ENCODE measurements at regions not wholly inside any gene's neighbourhood (a gene's known extent, or its start where the extent isn't known, plus 50 kb on each side); places are given as distances from the start of the nearest gene placed in this dataset.

DNA sequence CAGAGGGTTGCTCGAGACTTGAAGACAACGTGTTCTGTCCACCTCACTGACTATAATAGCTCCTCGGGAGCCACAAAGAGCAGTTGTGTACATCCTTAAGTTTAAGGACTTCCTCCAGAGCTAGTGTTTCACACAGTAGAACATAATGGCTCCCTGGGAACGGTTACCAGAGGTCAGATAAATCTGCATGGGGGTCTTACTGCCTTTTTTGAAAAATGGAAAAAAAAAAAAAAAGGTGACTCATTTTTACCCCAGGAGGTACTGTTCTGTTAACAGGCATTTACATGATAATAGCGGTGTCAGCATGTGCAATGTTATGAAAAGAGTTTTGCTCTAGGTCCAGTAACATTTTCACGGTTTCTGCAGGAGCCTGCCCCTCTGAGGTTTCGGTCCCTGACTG lies 498.9 kb upstream of the WWC1 start:
- 87% methylated on average over 4 of the region's 7 CpGs for WGBS (ENCODE audit: insufficient coverage)
- H4K20me1 ChIP-seq (ENCODE audit: control insufficient read depth, insufficient read depth, low read length, poor library complexity, severe bottlenecking): no peaks in the 10 kb centered on the region
- H3K9ac ChIP-seq (ENCODE audit: low read length): no peak overlapping the region
- no peak overlapping the region for H3K27ac Mint-ChIP-seq
- no peaks in the 10 kb centered on the region for H3K9me3 ChIP-seq (ENCODE audit: control extremely low read depth in 1 of 3, control insufficient read depth in 2 of 3, insufficient read depth in 1 of 3, low read length in 2 of 3)
- ChIA-PET CTCF (no interaction called here), POLR2A (no interaction called here)
- no peaks in the 10 kb centered on the region for H3K9me3 Mint-ChIP-seq (ENCODE audit: insufficient read depth)
- H3K4me2 ChIP-seq (replicated peaks; ENCODE audit: low read depth, low read length, poor library complexity, severe bottlenecking): no peak overlapping the region
- intact Hi-C loops (cut with micrococcal nuclease): no loop called here
- H3K4me3 Mint-ChIP-seq: no peak overlapping the region
- H3K27me3 Mint-ChIP-seq: no peaks in the 10 kb centered on the region
- H3K27ac ChIP-seq (ENCODE audit: low read length in 2 of 2): no peak overlapping the region
- ATAC-seq (ENCODE audit: low read depth) (no peak), DNase-seq (no peak)
- no peaks in the 10 kb centered on the region for H3K36me3 ChIP-seq (replicated peaks in 1 of 2; ENCODE audit: control extremely low read depth in 1 of 2, control insufficient read depth in 1 of 2, extremely low read depth in 1 of 2, insufficient read depth in 2 of 2, low read length in 1 of 2)
- H2AFZ ChIP-seq (ENCODE audit: insufficient read depth, low read depth, low read length, poor library complexity, severe bottlenecking): no peak overlapping the region
- no peak for TF ChIP-seq CTCF (IDR thresholded peaks at IDR 0.05)
- no peak for TF ChIP-seq EZH2 (IDR thresholded peaks at IDR 0.05; ENCODE audit: borderline replicate concordance, insufficient read depth, low read depth, low read length, poor library complexity, severe bottlenecking)
- no peak overlapping the region for H3K4me3 ChIP-seq (ENCODE audit: control extremely low read depth in 1 of 5, extremely low read depth in 1 of 5, insufficient read depth in 1 of 5, low read depth in 2 of 5, low read length in 4 of 5)
- H3K4me1 ChIP-seq (ENCODE audit: control insufficient read depth in 2 of 2, insufficient read depth in 2 of 2, low read length in 2 of 2): no peaks in the 10 kb centered on the region
- H3K4me1 Mint-ChIP-seq: no peaks in the 10 kb centered on the region
- no peaks in the 10 kb centered on the region for H3K79me2 ChIP-seq (ENCODE audit: control insufficient read depth, insufficient read depth, low read length)
- no peaks in the 10 kb centered on the region for H3K27me3 ChIP-seq (replicated peaks in 1 of 4; ENCODE audit: control extremely low read depth in 1 of 4, control insufficient read depth in 3 of 4, insufficient read depth in 4 of 4, low read length in 3 of 4)

GRCh38 chr5:167793700-167794099 lies 497.7 kb upstream of the WWC1 start:
- intact Hi-C loops (cut with micrococcal nuclease): no loop called here
- DNase-seq (no peak), ATAC-seq (ENCODE audit: low read depth) (no peak)
- Histone ChIP-seq H3K36me3 (replicated peaks in 1 of 2; ENCODE audit: control extremely low read depth in 1 of 2, control insufficient read depth in 1 of 2, extremely low read depth in 1 of 2, insufficient read depth in 2 of 2, low read length in 1 of 2) (no peaks in the 10 kb centered on the region), H3K9ac (ENCODE audit: low read length) (no peak overlapping the region), H3K27ac (ENCODE audit: low read length in 2 of 2) (no peak overlapping the region), H3K9me3 (ENCODE audit: control extremely low read depth in 1 of 3, control insufficient read depth in 2 of 3, insufficient read depth in 1 of 3, low read length in 2 of 3) (no peaks in the 10 kb centered on the region), H3K4me2 (replicated peaks; ENCODE audit: low read depth, low read length, poor library complexity, severe bottlenecking) (no peak overlapping the region), H4K20me1 (ENCODE audit: control insufficient read depth, insufficient read depth, low read length, poor library complexity, severe bottlenecking) (no peaks in the 10 kb centered on the region), H3K4me3 (ENCODE audit: control extremely low read depth in 1 of 5, extremely low read depth in 1 of 5, insufficient read depth in 1 of 5, low read depth in 2 of 5, low read length in 4 of 5) (no peak overlapping the region), H3K79me2 (ENCODE audit: control insufficient read depth, insufficient read depth, low read length) (no peaks in the 10 kb centered on the region), H3K4me1 (ENCODE audit: control insufficient read depth in 2 of 2, insufficient read depth in 2 of 2, low read length in 2 of 2) (no peaks in the 10 kb centered on the region), H2AFZ (ENCODE audit: insufficient read depth, low read depth, low read length, poor library complexity, severe bottlenecking) (no peak overlapping the region), H3K27me3 (replicated peaks in 1 of 4; ENCODE audit: control extremely low read depth in 1 of 4, control insufficient read depth in 3 of 4, insufficient read depth in 4 of 4, low read length in 3 of 4) (no peaks in the 10 kb centered on the region)
- WGBS (ENCODE audit: insufficient coverage): no CpG with 5 or more reads among the region's 1 CpG
- no peaks in the 10 kb centered on the region for H3K27me3 Mint-ChIP-seq
- ChIA-PET CTCF (no interaction called here), POLR2A (no interaction called here)
- H3K4me1 Mint-ChIP-seq: no peaks in the 10 kb centered on the region
- H3K27ac Mint-ChIP-seq: no peak overlapping the region
- TF ChIP-seq EZH2 (IDR thresholded peaks at IDR 0.05; ENCODE audit: borderline replicate concordance, insufficient read depth, low read depth, low read length, poor library complexity, severe bottlenecking) (no peak), CTCF (IDR thresholded peaks at IDR 0.05) (no peak)
- no peak overlapping the region for H3K4me3 Mint-ChIP-seq
- H3K9me3 Mint-ChIP-seq (ENCODE audit: insufficient read depth): no peaks in the 10 kb centered on the region
